HepG2 (cell line): ENCODE measurements at regions not wholly inside any gene's neighbourhood (a gene's known extent, or its start where the extent isn't known, plus 50 kb on each side); places are given as distances from the start of the nearest gene placed in this dataset.
"Not testable (repeated sequence)": the region's sequence is repeated elsewhere in the genome, so short reads cannot be mapped to it uniquely, and the experiment has no call there.

Source experiments
- ATAC-seq: fragments of 200-7000 bp; cut with Tn5 transposase; 3 replicates; pipeline ENCODE4 v1.9.1; 2020; ENCODE audit warnings: mild to moderate bottlenecking, moderate library complexity
- BruUV-seq: library from RNA; stranded (reverse); fragments of 400-500 nt; replicated peaks from 2 replicates; lab custom pipeline; 2021; lab: Mats Ljungman, UMichigan
- CTCF ChIA-PET: fragments of 300-600 bp; formaldehyde crosslinking; extraction: SDS; loops from one replicate; lab custom pipeline; 2021; ENCODE audit warnings: low total read pairs, inconsistent platforms, low intra/inter-chr PET ratio; lab: Yijun Ruan, JAX
- POLR2A ChIA-PET: fragments of 350-600 bp; sonication (Branson Sonifier 250); formaldehyde crosslinking; loops from one replicate; lab custom pipeline; 2020; ENCODE audit warnings: antibody characterized with exemption, inconsistent platforms; lab: Yijun Ruan, JAX
- DNase-seq: peaks from one replicate; pipeline ENCODE4 v3.0.0-alpha.2; 2015; ENCODE audit warnings: low spot score
- FAIRE-seq: peaks from 3 replicates; lab custom pipeline; 2011; peaks lifted over from hg19 to GRCh38; lab: Jason Lieb, UNC
- H2AFZ ChIP-seq: one replicate; pipeline ENCODE4 v1.6.1; 2011; ENCODE audit warnings: low read length, inconsistent platforms
- H3K27ac ChIP-seq: fragments of 300-600 bp; 3 replicates; pipeline ENCODE4 v1.8.0; 2011; ENCODE audit warnings: mixed run types, mild to moderate bottlenecking, mixed read lengths, low read length, inconsistent platforms; ENCODE audit not compliant: insufficient read depth; ENCODE audit errors: extremely low read length
- H3K27me3 ChIP-seq, 2 experiments: fragments of 200-600 bp in 1 of 2; 2 replicates in 1 of 2; 3 replicates in 1 of 2; pipeline versions ENCODE4 v1.6.0 to v1.8.0; 2011; ENCODE audit warnings: low read length in 2 of 2, mild to moderate bottlenecking in 2 of 2, moderate library complexity in 2 of 2, inconsistent platforms in 1 of 2; ENCODE audit not compliant: insufficient read depth in 2 of 2, control insufficient read depth in 1 of 2
- H3K36me3 ChIP-seq, 2 experiments: fragments of 200-600 bp in 1 of 2; replicated peaks in 1 of 2; 2 replicates in 1 of 2; 3 replicates in 1 of 2; pipeline versions ENCODE4 v1.5.1 to v1.8.0; 2011; ENCODE audit warnings: low read length in 2 of 2, inconsistent platforms in 1 of 2; ENCODE audit not compliant: insufficient read depth in 2 of 2, control insufficient read depth in 1 of 2
- H3K4me1 ChIP-seq: 2 replicates; pipeline ENCODE4 v1.5.1; 2012; ENCODE audit warnings: low read length, inconsistent platforms; ENCODE audit not compliant: insufficient read depth
- H3K4me2 ChIP-seq: 2 replicates; pipeline ENCODE4 v1.6.0; 2011; ENCODE audit warnings: low read depth, low read length, inconsistent platforms
- H3K4me3 ChIP-seq, 3 experiments: fragments of 200-600 bp in 1 of 3; sonication (generic), shearing (Covaris generic) in 1 of 3; replicated peaks in 1 of 3; 2 replicates each; pipeline ENCODE4 v1.5.1; 2011 to 2016; ENCODE audit warnings: low read length in 3 of 3, inconsistent platforms in 2 of 3, low read depth in 2 of 3, mild to moderate bottlenecking in 2 of 3, control low read depth in 1 of 3, mixed read lengths in 1 of 3; ENCODE audit not compliant: insufficient read depth in 1 of 3
- H3K79me2 ChIP-seq: one replicate; pipeline ENCODE4 v1.6.1; 2011; ENCODE audit warnings: low read length, inconsistent platforms; ENCODE audit not compliant: insufficient read depth
- H3K9ac ChIP-seq: 2 replicates; pipeline ENCODE4 v1.6.0; 2011; ENCODE audit warnings: mild to moderate bottlenecking, low read depth, low read length, inconsistent platforms; ENCODE audit not compliant: insufficient read depth
- H3K9me3 ChIP-seq: 2 replicates; pipeline ENCODE4 v1.5.1; 2012; ENCODE audit warnings: mild to moderate bottlenecking, low read length
- H4K20me1 ChIP-seq: 2 replicates; pipeline ENCODE4 v1.6.0; 2011; ENCODE audit warnings: inconsistent platforms, mild to moderate bottlenecking, low read length, moderate library complexity; ENCODE audit not compliant: insufficient read depth
- JUND ChIP-seq: sonication (generic); formaldehyde crosslinking; IDR thresholded peaks from 2 replicates; pipeline ENCODE4 v1.8.0; 2022; ENCODE audit warnings: mild to moderate bottlenecking, missing genetic modification reagents
- SRY ChIP-seq: sonication (generic); formaldehyde crosslinking; IDR thresholded peaks from 2 replicates; pipeline ENCODE4 v1.8.0; 2022; ENCODE audit warnings: mild to moderate bottlenecking, missing genetic modification reagents
- WGBS: methylation state at CpG from one replicate; pipeline ENCODE4 v1.1.6; 2017; ENCODE audit warnings: low lambda C conversion rate; 5-methylcytosine and 5-hydroxymethylcytosine counted together
- in situ Hi-C: cut with HindIII; loops from 2 replicates; pipeline ENCODE4 v1.10.0; 2017; ENCODE audit warnings: low pct_unique_long_range_greater_than_20kb; ENCODE audit not compliant: extremely low pct_ligation_motif_present
- intact Hi-C: fragments of 100-400 bp; cut with micrococcal nuclease; formaldehyde crosslinking; loops from one replicate; pipeline ENCODE4 v1.10.0; 2022; ENCODE audit not compliant: unreplicated experiment
- TF ChIP-seq, protein P1 (sequence below): sonication (generic); formaldehyde crosslinking; IDR thresholded peaks from 2 replicates; pipeline ENCODE4 v1.4.0; 2020; ENCODE audit warnings: missing genetic modification reagents, mild to moderate bottlenecking, borderline replicate concordance

DNA sequence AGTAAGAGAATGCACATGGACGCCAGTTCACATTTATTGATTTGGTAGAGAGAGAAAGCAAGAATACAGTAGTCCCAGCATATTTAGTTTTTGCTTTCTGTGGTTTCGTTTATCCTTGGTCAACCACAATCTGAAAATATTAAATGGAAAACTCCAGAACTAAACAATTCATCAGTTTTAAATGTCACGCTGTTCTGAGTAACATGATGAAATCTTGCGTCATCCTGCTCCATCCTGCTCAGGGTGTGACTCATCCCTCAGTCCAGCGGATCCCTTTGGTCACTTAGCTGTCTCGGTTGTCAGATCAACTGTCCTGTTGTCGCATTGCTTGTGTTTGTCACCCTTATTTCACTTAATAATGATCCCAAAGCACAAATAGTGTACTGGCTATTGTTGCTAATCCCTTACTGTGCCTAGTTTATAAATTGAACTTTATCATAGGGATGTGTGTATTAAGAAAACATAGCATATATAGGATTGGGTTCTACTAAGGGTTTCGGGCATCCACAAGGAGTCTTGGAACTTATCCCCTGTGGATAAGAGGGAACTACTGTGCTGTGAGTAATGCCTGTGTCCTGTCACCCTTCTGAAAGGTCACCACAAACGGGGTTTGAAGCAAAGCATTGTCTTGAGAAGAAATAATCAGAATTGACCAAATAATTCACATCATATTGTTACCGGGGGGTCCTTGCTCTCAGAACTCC lies 73.6 kb downstream of the OTUD1 start (continued):
- TF ChIP-seq, protein P1, sequence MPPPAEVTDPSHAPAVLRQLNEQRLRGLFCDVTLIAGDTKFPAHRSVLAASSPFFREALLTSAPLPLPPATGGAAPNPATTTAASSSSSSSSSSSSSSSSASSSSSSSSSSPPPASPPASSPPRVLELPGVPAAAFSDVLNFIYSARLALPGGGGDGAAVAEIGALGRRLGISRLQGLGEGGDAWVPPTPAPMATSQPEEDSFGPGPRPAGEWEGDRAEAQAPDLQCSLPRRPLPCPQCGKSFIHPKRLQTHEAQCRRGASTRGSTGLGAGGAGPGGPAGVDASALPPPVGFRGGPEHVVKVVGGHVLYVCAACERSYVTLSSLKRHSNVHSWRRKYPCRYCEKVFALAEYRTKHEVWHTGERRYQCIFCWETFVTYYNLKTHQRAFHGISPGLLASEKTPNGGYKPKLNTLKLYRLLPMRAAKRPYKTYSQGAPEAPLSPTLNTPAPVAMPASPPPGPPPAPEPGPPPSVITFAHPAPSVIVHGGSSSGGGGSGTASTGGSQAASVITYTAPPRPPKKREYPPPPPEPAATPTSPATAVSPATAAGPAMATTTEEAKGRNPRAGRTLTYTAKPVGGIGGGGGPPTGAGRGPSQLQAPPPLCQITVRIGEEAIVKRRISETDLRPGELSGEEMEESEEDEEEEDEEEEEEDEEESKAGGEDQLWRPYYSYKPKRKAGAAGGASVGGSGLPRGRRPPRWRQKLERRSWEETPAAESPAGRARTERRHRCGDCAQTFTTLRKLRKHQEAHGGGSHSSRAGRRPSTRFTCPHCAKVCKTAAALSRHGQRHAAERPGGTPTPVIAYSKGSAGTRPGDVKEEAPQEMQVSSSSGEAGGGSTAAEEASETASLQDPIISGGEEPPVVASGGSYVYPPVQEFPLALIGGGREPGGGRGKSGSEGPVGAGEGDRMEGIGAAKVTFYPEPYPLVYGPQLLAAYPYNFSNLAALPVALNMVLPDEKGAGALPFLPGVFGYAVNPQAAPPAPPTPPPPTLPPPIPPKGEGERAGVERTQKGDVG (CRISPR knock-in tag), result no peak
- TF ChIP-seq SRY (CRISPR knock-in tag), result no peak
- no peak for TF ChIP-seq JUND (CRISPR knock-in tag)
- TF ChIP-seq, all 625 proteins: peak for 14

DNA sequence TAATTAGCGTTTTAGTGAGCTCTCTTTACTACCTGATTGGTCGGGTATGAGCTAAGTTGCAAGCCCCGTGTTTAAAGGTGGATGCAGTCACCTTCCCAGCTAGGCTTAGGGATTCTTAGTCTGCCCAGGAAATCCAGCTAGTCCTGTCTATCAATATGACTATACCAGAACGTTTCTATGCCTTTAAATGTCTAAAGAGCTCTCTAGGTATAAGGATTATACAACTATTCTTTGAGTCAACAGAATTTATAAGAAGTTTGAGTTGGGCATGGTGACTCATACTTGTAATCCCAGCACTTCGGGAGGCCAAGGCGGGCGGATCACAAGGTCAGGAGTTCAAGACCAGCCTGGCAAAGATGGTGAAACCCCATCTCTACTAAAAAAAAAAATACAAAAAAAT lies 74.7 kb downstream of the OTUD1 start:
- H3K27ac ChIP-seq, H3K9ac ChIP-seq, H3K4me2 ChIP-seq, in situ Hi-C loops, intact Hi-C loops, CTCF ChIA-PET, H3K79me2 ChIP-seq, BruUV-seq, DNase-seq, H3K4me3 ChIP-seq, H3K27me3 ChIP-seq, POLR2A ChIA-PET, ATAC-seq, FAIRE-seq, H4K20me1 ChIP-seq, H2AFZ ChIP-seq, H3K9me3 ChIP-seq, H3K36me3 ChIP-seq: not testable (repeated sequence)
- peaks cover 20% of the 10 kb centered on the region for H3K4me1 ChIP-seq
- WGBS, result 5% methylated on average over 7 of the region's 7 CpGs
